Stimulated activated naive CD4-positive, alpha-beta T cell (primary cell): ENCODE measurements at regions not wholly inside any gene's neighbourhood (a gene's known extent, or its start where the extent isn't known, plus 50 kb on each side); places are given as distances from the start of the nearest gene placed in this dataset.

ENCODE experiments used
- DNase-seq, 6 experiments: peaks; one replicate each; lab custom pipeline; 2025; lab: John Stamatoyannopoulos, UW

DNA sequence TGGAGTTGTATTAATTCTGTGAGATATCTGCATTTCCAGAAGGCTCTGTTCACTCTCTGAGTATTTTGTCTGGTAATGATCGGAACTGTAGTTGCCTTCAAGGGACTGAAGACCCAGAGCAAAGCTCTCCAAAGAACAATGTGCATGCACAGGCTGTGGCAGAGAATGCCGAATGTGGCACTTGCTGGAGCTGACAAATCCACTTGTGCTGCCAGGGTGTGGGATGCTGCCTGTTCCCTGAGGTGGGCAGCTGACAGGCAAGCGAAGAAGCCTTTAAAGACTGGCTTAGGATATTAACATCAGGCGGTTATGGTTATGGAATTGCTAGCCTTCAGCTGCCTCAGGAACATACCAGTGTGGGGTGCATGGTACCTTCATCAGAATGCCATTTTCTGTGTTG lies 419.9 kb upstream of the ATP2B1 start:
- no peak for DNase-seq

DNA sequence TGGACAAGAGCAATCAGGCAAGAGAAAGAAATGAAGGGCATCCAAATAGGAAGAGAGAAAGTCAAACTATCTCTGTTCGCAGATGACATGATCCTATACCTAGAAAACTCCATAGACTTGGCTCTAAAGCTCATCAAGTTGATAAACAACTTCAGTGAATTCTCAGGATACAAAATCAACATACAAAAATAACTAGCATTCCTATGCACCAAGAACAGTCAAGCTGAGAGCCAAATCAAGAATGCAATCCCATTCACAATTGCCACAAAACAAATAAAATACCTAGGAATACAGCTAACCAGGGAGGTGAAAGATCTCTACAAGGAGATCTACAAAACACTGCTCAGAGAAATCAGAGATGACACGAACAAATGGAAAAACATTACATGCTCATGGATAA lies 417.5 kb upstream of the ATP2B1 start:
- no peak for DNase-seq

DNA sequence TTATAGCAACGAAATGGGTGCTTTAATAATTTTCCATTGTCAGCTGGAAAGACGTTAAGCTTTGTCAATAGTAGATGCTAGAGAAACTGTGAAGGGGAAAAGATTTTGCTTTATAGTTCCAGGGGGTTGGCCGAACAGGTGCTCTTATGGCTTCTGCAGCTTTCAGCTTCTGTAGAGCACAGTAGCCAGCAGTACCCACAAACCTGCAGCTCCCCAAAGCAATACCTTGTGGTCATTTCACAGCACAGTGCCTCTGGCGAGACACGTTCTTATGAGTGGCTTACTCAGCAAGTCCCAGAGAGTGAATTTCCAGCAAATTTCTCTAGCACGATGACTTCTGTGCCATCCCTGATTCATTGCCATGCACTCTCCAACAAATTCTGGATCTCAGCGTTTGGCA lies 416.3 kb upstream of the ATP2B1 start:
- no peak for DNase-seq

DNA sequence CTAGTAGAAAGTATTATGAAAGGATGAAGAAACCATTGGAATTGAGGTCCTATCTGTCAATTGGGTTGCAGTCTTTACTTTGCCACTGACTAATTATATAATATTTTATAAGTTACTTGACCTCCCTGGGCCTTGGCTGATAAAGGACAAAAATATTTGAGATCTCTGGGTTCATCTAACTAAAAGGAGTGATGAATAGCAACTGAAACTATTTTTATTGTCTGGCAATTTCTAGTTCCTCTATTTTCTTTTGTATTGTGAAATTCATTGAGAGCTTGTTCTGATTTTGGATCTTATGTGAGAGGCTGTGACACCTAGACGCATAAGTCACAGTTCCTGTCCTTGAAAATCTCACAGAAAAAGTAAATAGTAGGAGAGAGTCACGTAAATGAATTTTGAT lies 415.7 kb upstream of the ATP2B1 start:
- no peak for DNase-seq

DNA sequence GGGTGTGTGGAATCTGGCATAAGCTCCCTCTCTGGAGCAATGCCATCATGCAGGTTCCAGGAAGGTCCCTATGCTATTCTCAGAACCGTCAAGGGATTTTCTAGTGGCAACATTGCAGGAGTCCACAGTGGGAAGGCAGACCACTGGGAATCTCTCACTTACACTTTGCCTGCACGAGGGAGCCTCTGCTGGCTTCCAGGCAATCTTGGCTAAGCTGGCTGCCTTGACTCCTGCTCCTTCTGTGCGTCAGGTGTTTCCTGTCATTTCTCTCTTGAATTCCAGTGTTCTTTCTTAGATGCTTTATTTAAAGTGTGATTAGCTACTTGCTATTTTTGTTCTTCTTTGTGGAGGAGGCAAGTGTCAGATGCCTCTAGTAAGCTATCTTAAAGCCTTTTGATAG lies 414.0 kb upstream of the ATP2B1 start:
- no peak for DNase-seq

DNA sequence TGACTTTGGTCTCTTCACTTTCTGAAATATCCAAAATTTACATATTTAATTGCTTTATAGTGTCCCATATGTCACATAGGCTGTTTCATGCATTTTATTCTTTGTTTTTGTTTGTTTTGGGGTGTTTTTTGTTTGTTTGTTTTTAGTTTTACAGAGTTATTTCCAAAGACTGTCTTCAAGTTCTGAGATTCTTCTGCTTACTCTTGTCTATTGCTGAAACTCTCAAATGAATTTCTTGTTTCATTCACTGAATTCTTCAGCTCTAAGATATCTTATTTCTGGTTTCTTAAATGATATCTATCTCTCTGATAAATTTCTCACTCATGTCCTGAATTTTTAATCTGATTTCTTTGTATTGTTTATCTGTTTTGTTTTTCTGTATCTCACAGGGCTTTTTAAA lies 412.0 kb upstream of the ATP2B1 start:
- DNase-seq: no peak

DNA sequence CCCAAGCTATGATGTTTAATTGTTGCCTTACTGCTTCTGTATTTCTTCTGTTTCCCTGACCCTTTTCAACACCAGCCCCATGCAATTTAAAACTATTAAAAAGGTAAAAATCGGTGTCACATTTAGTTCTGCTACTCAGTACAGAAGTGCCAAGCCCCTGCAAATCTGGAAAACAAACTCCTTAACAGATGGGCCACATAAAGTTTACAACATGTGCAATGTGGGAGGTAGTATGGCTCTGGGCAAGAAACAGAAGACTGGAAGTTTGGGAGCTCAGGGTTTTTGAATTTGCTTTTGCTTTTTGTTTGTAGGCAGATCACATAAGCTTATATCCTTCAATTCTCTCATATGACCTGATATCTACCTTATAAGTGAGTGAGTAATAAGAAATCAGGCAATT lies 404.0 kb upstream of the ATP2B1 start:
- DNase-seq: no peak

DNA sequence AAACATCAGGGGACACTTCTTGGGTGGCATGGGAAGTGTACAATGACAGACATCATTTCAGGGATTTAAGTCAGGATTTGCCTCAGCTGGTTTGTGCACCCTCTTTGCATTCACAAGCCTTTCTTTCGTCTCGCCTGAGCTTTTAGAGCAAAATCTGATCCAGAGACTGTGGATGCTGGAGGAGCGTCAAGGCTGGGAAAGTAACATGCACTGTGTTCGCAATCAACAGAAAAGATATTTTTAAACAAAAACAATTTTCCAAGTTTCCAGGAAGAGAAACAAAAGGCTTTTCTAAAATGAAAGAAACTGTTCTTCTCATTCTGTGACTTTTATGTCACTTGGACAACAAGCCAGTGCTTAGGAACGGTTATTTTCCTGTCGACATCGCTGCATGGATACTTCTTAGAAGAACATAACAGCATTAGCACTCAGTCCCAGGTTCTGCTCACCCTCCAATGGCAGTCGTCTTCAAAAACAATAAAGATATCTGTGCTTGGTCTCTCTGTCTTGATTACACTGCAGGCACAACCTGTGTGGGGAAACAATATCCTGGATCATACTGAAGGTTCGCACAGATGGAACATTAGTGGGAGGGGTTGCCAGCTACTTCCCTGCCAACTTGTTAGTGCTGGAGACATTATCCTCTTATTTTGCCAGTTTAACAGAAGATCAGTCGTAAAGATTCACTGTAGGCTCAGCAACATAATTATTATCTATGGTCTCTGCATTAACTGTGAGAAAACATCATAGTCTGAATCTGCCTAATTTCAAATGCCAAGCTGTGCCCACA lies 403.3 kb upstream of the ATP2B1 start:
- no peak for DNase-seq

DNA sequence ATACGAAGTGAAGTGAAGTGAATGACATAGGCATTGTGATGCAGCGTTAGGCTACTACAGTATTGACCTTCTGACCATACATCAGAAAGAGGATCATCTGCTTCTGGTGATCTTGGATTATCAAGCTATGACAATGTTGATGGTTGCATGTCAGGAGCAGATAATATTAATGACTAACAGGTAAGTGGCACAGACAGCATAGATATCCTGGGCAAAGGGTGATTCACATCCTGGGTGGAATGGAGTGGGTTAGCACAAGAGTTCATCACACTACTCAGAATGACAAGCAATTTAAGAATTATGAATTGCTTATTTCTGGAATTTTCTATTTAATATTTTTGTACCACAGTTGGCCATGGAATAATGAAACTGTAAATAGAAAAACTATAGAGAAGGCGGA lies 397.9 kb upstream of the ATP2B1 start:
- DNase-seq: no peak

DNA sequence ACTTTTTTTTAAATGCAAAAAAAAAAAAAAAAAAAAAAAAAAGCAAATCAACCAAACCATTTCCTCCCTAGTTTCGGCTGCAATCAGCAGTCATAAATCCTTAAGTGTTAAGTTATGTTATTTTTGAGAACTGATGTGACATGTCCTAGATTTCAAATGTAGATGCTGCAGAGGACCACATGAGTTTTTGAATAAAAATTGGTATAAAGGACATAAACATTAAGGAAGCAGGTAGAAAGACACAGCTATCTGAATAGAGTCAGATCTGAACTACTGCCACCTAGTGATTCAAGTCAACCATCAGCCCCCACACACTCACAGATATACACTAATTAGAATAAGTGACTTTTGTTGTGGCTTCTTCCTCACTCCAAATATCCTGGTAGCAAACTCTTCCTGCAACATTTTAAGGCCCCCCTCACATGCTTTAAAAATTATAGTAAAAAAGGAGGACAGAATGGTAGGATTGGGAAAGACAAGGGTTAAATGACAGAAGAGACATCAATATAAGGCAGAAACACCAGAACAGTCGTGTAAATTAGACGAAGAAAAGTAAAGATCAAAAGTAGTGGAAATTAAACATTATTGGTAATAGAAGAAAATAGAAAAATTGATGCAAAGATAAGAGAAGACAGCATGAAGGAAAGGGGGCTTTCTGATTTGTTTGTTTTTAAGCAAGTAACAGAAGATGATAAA lies 394.5 kb upstream of the ATP2B1 start:
- peak in 3 of 6 experiments; percentile 7 to 54 (median 44) for DNase-seq

DNA sequence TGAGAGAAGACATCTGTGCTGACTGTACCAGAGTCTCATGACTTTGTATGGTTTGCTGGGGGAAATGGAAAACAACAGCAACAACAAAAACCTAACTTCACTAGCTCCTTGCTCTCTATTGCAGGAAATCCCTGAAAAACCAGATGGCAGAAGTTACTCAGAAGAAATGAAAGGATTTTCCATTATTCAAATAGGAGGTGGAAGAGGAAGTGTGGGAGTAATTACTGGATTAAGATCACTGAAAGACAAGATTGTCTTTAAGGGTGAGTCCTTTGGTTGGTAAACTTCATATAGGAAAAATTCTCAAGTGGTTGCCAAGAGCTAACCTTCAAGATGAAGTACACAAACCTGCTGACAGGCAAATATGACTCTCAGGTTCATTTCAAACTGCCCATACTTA lies 391.9 kb upstream of the ATP2B1 start:
- DNase-seq: no peak

DNA sequence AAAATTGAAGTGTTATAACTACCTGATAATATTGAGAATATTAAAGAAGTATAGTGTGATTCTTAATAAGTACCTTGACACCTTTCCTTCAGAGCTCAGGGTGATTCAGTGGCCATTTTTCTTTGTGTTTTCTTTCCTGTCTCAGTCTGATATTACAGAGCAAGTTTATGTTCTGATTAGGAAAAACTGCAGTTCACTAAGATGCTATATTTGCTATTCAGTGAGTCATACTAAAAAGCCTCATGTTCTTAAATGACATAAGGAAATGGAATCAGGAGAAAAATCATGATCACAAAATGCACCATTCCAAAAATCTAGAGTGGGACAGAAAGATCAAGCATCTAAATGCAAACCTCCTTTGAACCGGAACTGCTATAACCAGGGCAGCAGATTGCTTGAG lies 390.6 kb upstream of the ATP2B1 start:
- no peak for DNase-seq

DNA sequence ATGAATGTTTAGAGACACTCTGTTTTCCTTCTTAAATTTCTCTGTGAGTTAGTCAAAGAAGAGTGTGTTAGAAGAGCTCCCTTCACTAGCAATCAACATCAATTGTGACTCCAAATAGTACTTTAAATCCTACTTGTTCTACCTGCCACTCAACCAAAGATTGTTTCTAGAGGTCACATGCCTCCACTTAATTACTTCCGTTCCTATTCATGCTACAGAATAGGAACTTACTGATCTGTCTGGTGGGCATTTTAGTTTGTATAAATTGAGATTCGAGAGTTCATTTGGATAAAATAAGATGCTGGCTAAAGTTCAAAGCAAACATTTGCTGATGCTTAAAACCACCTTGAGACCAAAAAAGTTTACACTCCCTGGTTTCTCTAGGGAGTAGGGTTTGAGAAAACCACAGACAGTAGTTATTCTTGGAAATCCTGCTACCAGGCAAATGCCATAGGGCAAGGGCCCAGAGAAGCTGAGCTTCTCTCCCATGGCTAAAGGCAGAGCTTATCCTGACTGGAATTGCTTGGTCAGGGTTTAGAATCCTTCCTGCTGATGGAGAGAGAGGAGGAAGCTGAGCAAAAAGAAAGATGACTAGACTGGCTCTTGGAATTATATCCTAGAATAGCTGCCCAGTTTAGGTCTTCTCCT lies 389.6 kb upstream of the ATP2B1 start:
- DNase-seq: no peak

DNA sequence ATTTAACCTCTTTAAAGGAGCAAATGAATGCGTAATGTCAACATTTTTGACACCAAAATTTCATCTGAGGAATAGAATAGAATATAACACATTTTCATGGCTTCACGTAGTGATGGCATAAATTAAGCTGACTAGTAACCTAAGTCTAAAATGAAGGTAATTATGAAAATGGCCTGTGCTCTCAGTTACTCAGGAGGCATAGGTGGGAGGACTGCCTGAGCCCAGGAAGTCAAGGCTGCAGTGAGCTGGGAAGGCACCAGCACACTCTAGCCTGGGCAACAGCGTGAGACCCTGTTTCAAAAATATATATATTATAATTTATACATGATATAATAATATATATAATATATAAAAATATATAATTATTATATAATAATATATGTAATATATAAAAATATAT lies 383.2 kb upstream of the ATP2B1 start:
- no peak for DNase-seq

DNA sequence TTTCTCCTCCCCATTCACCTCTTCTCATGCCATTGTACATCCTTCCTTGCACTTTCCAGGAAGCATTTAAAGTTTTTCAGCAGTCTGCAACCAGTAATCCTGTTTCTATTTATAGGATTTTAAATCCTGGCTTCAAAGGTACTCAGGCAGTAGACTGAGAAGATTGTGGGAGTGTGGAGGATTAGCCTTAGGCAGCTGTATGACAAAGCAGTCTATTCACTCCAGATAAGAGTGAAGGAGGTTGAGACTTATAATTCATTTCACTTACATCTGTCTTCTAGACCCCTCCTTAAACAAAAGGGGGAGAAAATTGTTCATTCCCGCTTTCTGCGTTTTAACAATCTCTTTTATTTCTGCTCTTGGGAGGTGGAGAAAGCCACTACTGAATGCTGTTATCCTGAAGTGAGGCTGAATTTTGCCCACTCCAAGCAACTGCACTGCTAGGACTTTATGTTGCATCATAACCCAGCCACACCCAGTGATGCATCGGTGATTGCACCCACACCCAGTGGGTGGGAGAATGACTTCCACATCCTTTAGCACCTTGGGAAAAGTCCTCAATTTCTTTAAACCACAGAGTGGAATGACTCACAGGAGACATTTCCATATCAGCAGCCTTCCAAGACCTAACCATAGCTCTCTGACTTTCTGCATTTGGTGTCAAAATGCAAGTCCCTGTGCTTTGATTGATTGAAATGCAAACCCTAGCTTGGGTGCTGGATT lies 382.5 kb upstream of the ATP2B1 start:
- no peak for DNase-seq

DNA sequence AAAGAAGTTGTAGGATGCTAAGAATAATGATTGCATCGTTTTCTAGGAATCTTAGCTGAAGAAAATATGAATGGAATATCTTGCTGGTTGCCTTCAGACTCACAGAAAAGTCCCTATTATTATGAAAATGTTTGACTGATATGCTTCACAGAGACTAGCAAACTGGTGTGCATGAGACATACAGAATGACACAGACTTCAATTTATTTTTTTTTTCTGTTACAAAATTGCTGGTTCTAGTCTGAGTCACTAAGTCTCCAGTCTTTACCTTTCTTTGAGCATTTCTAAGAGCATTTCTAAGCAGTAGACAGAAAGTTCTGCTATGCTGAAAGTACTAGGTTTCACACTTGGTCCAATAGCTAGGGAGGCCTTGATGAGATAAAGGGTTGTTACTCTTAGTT lies 377.6 kb upstream of the ATP2B1 start:
- DNase-seq: peak in 1 of 6 experiments; percentile 1

DNA sequence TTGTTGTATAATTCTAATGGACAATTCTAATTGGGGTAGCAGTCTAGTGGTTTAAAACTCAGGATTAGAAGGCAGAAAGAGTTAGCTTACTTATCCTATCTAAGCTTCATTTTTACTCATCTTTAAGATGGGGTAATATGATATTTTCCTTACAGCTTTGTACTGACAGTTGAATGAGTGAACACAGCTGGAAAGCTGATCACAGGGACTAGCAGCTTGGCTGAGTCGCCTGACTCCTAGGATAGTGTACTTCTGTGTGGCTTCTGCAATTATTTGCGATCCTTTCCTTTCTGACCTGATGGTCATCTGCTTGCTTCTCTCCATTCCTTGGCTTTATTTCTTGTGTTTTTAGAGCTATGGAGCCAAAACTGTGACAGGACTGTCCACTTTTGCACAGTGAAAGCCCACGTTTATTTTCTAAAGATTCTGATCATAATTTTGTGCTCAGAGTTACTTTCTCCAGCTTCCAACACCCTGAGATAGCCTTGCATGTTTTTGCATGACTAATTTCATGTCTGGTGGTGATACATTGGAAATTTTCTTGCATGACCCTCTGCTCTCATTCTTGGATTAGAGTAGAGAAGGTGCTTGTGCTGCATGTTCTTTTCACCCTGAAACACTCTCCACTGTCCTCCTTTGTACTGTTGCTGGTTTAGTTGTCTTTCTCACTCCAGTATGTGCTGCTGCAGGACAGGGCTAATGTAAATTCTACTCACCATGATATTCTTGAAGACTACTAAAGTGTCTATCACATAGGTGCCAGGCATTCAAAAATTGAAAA lies 377.0 kb upstream of the ATP2B1 start:
- no peak for DNase-seq

DNA sequence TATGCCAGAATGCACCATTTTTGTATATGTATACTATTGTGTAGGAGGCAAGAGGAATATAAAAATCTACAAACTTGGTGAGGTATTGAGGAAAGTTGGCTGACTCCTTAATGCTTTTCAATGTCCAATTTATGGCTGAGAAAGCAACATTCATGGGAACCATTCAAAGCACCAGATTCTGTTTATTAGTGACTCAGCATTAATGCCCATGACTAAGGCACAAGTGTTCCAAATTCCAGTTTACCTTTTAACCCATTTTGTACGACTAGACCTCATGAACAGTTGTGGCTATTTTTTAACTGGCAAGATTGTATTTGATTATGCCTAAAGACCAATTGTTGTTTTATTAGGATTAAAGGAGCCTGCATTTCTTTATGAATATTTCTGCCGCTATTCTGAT lies 375.4 kb upstream of the ATP2B1 start:
- DNase-seq: no peak

DNA sequence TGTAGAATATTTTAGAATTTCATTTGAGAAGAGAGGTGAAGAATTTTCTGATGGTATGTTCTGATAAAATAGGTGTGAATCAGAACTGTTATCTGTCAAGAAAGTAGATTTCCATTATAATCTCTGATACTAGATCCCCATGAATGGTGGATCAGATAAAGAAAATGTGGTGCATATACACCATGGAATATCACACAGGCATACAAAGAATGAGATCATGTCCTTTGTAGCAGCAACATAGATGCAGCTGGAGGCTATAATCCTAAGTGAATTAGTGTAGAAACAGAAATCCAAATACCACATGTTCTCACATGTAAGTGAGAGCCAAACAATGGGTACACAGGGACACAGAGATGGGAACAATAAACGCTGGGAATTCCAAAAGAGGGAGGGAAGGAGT lies 372.0 kb upstream of the ATP2B1 start:
- DNase-seq: no peak

DNA sequence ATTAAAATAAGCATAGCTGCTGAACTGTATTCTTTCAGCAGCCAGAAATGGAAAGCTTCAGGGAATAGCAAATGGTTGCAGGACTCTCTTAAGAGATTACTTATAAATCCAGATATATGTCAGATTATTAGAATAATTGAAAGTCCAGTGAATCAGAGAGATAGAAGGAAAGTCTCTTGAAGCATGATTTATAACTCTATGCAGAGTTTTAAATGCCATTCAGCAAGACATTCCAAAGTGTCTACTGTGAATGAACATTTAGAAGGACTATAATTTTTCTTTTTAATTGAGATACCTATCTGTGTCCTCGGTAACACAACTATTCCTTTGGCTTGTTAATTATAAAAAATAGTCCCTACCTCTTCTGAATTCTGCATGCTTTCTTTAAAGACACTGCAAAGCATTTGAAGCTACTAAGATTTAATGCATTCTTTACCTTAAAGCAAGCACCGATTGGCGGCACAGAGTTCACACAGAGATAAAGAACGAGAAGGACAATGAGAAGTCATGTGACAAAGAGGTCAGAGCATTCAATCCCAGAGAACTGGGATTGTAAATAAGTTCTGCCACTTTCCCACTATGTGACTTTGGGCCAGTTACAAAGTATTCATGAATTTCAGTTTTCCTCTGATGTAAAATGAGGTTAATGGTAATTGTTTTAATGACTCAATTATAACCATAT lies 371.0 kb upstream of the ATP2B1 start:
- DNase-seq: no peak

DNA sequence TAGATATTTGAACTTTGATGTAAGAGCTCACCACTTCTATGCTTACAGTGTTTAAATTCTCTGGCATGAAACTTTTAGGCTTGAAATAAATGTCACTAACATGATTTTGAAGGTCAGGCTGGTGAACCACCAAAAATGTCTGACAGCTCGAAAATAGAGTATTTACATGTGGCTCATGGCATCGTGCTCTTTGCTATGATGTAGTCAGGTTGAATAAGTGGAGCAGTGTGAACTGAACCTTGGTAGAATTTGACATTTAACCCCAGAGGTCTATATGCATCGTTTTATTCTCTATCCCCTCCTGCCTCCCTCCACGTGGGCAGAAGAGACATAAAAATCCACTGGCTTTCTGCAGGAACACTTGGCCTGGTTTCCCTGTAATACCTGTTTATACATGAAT lies 369.7 kb upstream of the ATP2B1 start:
- no peak for DNase-seq
